OCI-LY3 (cell line): ENCODE measurements at regions not wholly inside any gene's neighbourhood (a gene's known extent, or its start where the extent isn't known, plus 50 kb on each side); places are given as distances from the start of the nearest gene placed in this dataset.

ENCODE experiments used
- H2AFZ ChIP-seq: fragments of 200-600, 300-600 bp; shearing (Covaris generic); 2 replicates; pipeline ENCODE4 v1.6.0; 2014; ENCODE audit warnings: antibody characterized with exemption, low read depth, low read length
- H3K27ac ChIP-seq: fragments of 200-600, 300-600 bp; sonication (generic); 2 replicates; pipeline ENCODE4 v1.5.1; 2014; ENCODE audit warnings: mild to moderate bottlenecking, low read length, moderate library complexity, mixed read lengths
- H3K27me3 ChIP-seq: fragments of 200-600, 300-600 bp; sonication (generic); 2 replicates; pipeline ENCODE4 v1.6.1; 2014; ENCODE audit warnings: low read depth, low read length, mixed read lengths
- H3K36me3 ChIP-seq: fragments of 200-600, 300-600 bp; sonication (generic); replicated peaks from 2 replicates; pipeline ENCODE3; 2014; ENCODE audit warnings: low read depth, low read length, mixed read lengths
- H3K4me1 ChIP-seq: fragments of 300-600, 200-600 bp; sonication (generic); 2 replicates; pipeline ENCODE4 v1.6.1; 2014; ENCODE audit warnings: low read length, mixed read lengths
- H3K4me2 ChIP-seq: fragments of 200-600, 300-600 bp; sonication (generic); 2 replicates; pipeline ENCODE4 v1.6.1; 2014; ENCODE audit warnings: low read length, mixed read lengths
- H3K4me3 ChIP-seq: fragments of 300-600, 200-600 bp; sonication (generic); 2 replicates; pipeline ENCODE4 v1.5.1; 2014; ENCODE audit warnings: antibody characterized with exemption, mild to moderate bottlenecking, low read length, moderate library complexity
- H3K79me2 ChIP-seq: fragments of 300-600, 200-600 bp; shearing (Covaris generic); 2 replicates; pipeline ENCODE4 v1.6.1; 2014; ENCODE audit warnings: mild to moderate bottlenecking, low read length, mixed read lengths
- H3K9ac ChIP-seq: fragments of 300-600, 200-600 bp; shearing (Covaris generic); 2 replicates; pipeline ENCODE4 v1.6.0; 2014; ENCODE audit warnings: mild to moderate bottlenecking, low read length, moderate library complexity
- H3K9me3 ChIP-seq: fragments of 200-600, 300-600 bp; shearing (Covaris generic); 2 replicates; pipeline ENCODE4 v1.6.1; 2014; ENCODE audit warnings: low read length, mixed read lengths; ENCODE audit not compliant: insufficient read depth
- H4K20me1 ChIP-seq: fragments of 200-600, 300-600 bp; sonication (generic); 2 replicates; pipeline ENCODE4 v1.6.1; 2016; ENCODE audit warnings: low read length, mixed read lengths; ENCODE audit not compliant: insufficient read depth
- CTCF ChIP-seq: fragments of 200-600, 300-600 bp; sonication (generic); IDR thresholded peaks from 2 replicates; pipeline ENCODE4 v1.5.1; 2014; ENCODE audit warnings: antibody characterized with exemption, low read length, low read depth
- EZH2phosphoT487 ChIP-seq: fragments of 200-600 bp; shearing (Covaris generic); IDR thresholded peaks from 2 replicates; pipeline ENCODE4 v1.6.1; 2018; ENCODE audit warnings: antibody characterized with exemption, mixed run types, low read depth

GRCh38 chr5:141773779-141774562, 91.9 kb upstream of the ARAP3 start:
- Histone ChIP-seq H3K4me2 (no peak overlapping the region), H3K9ac (no peak overlapping the region)

GRCh38 chr5:141772281-141772680, 90.3 kb upstream of the ARAP3 start:
- H3K9ac ChIP-seq: no peak overlapping the region
- no peak overlapping the region for H3K4me3 ChIP-seq
- no peaks in the 10 kb centered on the region for H3K27me3 ChIP-seq
- no peaks in the 10 kb centered on the region for H3K79me2 ChIP-seq
- no peak overlapping the region for H3K27ac ChIP-seq
- H3K4me2 ChIP-seq: no peak overlapping the region
- peaks cover 12% of the 10 kb centered on the region; the same call in 1 of the 2 replicates for H3K4me1 ChIP-seq
- H2AFZ ChIP-seq: no peak overlapping the region
- H3K36me3 ChIP-seq: no peaks in the 10 kb centered on the region
- no peaks in the 10 kb centered on the region for H4K20me1 ChIP-seq
- no peaks in the 10 kb centered on the region for H3K9me3 ChIP-seq
- no peak for TF ChIP-seq CTCF
- no peak for TF ChIP-seq EZH2phosphoT487

More at GRCh38 chr5:141773779-141774562, 91.9 kb upstream of the ARAP3 start:
- Histone ChIP-seq H2AFZ (no peak overlapping the region), H3K27me3 (no peaks in the 10 kb centered on the region), H3K4me1 (peaks cover 28% of the 10 kb centered on the region), H3K79me2 (no peaks in the 10 kb centered on the region), H3K9me3 (no peaks in the 10 kb centered on the region), H3K27ac (no peak overlapping the region), H3K4me3 (no peak overlapping the region), H4K20me1 (no peaks in the 10 kb centered on the region), H3K36me3 (no peaks in the 10 kb centered on the region)
- TF ChIP-seq CTCF: no peak
- TF ChIP-seq EZH2phosphoT487: no peak

GRCh38 chr5:141771562-141771961, 89.5 kb upstream of the ARAP3 start:
- H2AFZ ChIP-seq: no peak overlapping the region
- no peaks in the 10 kb centered on the region for H3K27me3 ChIP-seq
- TF ChIP-seq EZH2phosphoT487 (no peak), CTCF (no peak)
- no peaks in the 10 kb centered on the region for H3K79me2 ChIP-seq
- no peaks in the 10 kb centered on the region for H4K20me1 ChIP-seq
- H3K9ac ChIP-seq: no peak overlapping the region
- no peaks in the 10 kb centered on the region for H3K9me3 ChIP-seq
- H3K36me3 ChIP-seq: no peaks in the 10 kb centered on the region
- H3K4me2 ChIP-seq: no peak overlapping the region
- no peak overlapping the region for H3K27ac ChIP-seq
- no peak overlapping the region for H3K4me3 ChIP-seq
- H3K4me1 ChIP-seq: peaks cover 11% of the 10 kb centered on the region

- Histone ChIP-seq H3K9me3 (no peaks in the 10 kb centered on the region), H3K4me1 (peaks cover 17% of the 10 kb centered on the region), H2AFZ (no peak overlapping the region), H3K36me3 (no peaks in the 10 kb centered on the region), H3K27me3 (no peaks in the 10 kb centered on the region), H3K27ac (no peak overlapping the region), H4K20me1 (no peaks in the 10 kb centered on the region), H3K4me3 (no peak overlapping the region), H3K9ac (no peak overlapping the region), H3K79me2 (no peaks in the 10 kb centered on the region), H3K4me2 (no peak overlapping the region)
- TF ChIP-seq CTCF (no peak), EZH2phosphoT487 (no peak)
Observed at GRCh38 chr5:141771031-141771430, 89.0 kb upstream of the ARAP3 start.
